Uterus (tissue), 2 donors: ENCODE measurements at regions not wholly inside any gene's neighbourhood (a gene's known extent, or its start where the extent isn't known, plus 50 kb on each side); places are given as distances from the start of the nearest gene placed in this dataset.

Experiments used
- CTCF ChIP-seq, 4 experiments: fragments of 200-600 bp in 2 of 4; fragments of 450-650 bp in 2 of 4; sonication (generic) in 2 of 4; IDR thresholded peaks; one replicate each; pipeline ENCODE4 v1.5.1; 2016 to 2019; ENCODE audit warnings: antibody characterized with exemption in 4 of 4, mild to moderate bottlenecking in 2 of 4, moderate library complexity in 1 of 4
- POLR2A ChIP-seq, 2 donors: fragments of 450-650 bp; IDR thresholded peaks; one replicate each; pipeline ENCODE4 v1.6.1; 2016; ENCODE audit warnings: antibody characterized with exemption in 2 of 2, mild to moderate bottlenecking in 1 of 2, moderate library complexity in 1 of 2

DNA sequence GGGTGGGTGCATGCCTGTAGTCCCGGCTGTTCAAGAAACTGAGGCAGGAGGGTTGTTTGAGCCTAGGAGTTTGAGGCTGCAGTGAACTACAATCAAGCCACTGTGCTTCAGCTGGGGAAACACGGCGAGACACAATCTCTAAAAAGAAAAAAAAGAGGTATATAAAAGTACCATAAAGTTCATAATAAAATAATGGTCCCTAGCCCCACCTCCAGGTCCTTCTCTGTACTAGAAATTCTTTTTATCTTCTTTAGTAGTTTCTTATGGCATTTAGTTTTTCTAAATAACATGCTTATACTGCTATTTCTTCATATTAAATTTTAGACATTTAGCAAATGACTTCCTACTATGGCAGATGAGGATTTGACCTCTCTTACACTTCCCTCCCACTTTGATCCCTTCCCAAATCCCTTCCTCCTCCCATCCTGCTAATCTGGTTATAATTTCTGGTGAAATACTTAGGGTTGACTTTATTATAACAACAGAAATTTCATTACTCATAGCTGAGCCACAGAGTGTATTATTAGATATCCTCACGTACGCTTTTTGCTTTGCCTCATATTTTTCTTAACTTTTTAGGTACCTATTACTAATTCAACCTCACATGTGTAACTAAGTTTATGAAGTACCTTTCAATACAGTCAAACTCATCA is 94.7 kb downstream of the SLC41A2 start:
- TF ChIP-seq CTCF (IDR thresholded peaks at IDR 0.05) = peak in 1 of 4 experiments; percentile 7
- no peak for TF ChIP-seq POLR2A (IDR thresholded peaks at IDR 0.05)
